ENCODE measurements at regions not wholly inside any gene's neighbourhood (a gene's known extent, or its start where the extent isn't known, plus 50 kb on each side); places are given as distances from the start of the nearest gene placed in this dataset.

DNA sequence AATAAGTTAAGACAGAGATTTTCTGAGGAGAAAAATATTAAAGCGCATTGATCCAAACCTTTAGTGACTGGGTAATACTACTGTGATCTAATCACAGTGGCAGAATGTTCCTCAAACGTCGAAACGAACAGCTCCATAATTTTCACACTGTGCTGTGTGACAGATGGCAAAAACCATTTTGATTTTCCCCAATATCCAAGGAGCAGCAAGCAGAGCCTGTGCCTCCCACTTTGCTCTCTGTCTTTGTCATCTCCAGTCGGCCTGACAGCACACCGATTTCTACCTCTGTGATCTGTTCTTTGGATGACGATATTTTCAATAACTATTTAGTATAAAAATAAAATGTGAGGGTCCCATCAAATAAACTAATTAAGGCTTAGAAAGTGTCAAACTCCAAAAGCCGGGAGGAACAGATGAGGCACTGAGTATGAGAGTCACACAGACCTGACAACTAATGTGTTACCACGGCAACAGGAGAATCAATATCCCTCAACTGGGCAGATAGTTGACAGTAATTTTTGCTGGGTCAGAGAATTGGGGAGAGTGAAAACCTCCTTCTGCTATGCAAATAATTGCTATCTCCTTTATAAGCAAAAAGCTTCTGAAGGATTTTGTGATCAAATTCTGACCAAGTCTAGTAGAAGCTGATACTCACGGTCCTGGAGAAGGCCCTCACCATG, 489.1 kb upstream of the CFAP20DC start:
- ATAC-seq (ENCODE audit: low read depth) (no peak), DNase-seq (ENCODE audit: low spot score) (no peak)
- Histone ChIP-seq H3K36me3 (ENCODE audit: low read depth) (no peaks in the 10 kb centered on the region), H3K27me3 (ENCODE audit: insufficient read depth, poor library complexity, severe bottlenecking) (no peaks in the 10 kb centered on the region), H3K4me3 (ENCODE audit: severe bottlenecking) (no peak overlapping the region), H3K9me3 (ENCODE audit: severe bottlenecking) (no peaks in the 10 kb centered on the region), H3K27ac (ENCODE audit: poor library complexity, severe bottlenecking) (no peak overlapping the region), H3K4me1 (ENCODE audit: insufficient read depth, poor library complexity, severe bottlenecking) (no peaks in the 10 kb centered on the region)
- TF ChIP-seq, protein P1, sequence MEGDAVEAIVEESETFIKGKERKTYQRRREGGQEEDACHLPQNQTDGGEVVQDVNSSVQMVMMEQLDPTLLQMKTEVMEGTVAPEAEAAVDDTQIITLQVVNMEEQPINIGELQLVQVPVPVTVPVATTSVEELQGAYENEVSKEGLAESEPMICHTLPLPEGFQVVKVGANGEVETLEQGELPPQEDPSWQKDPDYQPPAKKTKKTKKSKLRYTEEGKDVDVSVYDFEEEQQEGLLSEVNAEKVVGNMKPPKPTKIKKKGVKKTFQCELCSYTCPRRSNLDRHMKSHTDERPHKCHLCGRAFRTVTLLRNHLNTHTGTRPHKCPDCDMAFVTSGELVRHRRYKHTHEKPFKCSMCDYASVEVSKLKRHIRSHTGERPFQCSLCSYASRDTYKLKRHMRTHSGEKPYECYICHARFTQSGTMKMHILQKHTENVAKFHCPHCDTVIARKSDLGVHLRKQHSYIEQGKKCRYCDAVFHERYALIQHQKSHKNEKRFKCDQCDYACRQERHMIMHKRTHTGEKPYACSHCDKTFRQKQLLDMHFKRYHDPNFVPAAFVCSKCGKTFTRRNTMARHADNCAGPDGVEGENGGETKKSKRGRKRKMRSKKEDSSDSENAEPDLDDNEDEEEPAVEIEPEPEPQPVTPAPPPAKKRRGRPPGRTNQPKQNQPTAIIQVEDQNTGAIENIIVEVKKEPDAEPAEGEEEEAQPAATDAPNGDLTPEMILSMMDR (IDR thresholded peaks at IDR 0.05; ENCODE audit: poor library complexity, severe bottlenecking) = no peak

DNA sequence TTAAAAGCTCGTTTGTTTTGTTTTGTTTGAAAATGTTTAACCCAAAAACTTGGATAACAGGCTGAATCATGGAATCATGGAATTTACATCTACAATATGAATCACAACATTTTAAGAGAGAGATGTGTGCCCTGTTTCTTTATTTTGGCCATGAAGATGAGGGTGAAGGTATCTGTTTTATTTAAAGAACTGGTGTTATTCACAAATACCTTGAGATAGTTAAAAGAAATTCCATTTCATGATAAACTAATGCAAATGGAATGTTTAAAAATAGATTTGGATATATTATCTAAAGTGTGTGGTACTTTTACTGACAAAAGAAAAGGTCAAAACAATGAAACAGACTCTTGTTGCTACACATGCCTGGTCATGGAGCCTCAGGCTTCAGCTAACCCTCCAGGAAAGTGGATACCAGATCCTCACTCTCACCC, 486.0 kb upstream of the CFAP20DC start:
- ATAC-seq (ENCODE audit: low read depth) = peak; percentile 66; the same call in 1 of the 3 replicates
- DNase-seq (ENCODE audit: low spot score) = no peak
- TF ChIP-seq, protein P1 (IDR thresholded peaks at IDR 0.05; ENCODE audit: poor library complexity, severe bottlenecking) = no peak

DNA sequence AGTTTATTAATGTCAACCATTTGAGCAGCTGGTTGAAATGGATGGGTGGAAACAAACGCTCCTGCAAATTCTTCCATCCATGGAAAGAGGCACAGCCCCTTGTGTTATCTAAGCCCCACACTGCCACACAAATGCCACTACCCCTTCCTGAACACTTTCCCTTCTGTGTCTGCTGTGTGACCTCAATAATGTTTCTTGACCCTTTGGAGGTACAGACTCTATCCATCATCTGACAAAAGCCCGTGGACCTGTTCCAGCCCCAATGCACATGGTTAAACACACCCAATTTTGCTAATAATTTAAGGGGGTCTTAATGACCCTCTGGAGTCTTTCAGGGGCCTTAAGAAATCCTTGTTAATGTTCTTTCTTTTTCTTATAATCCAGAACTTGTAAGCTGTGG, 482.2 kb upstream of the CFAP20DC start:
- H3K27me3 ChIP-seq (ENCODE audit: insufficient read depth, poor library complexity, severe bottlenecking) = no peaks in the 10 kb centered on the region

More for the DNA sequence above, 486.0 kb upstream of the CFAP20DC start:
- Histone ChIP-seq H3K4me1 (ENCODE audit: insufficient read depth, poor library complexity, severe bottlenecking) (no peaks in the 10 kb centered on the region), H3K9me3 (ENCODE audit: severe bottlenecking) (no peaks in the 10 kb centered on the region), H3K27ac (ENCODE audit: poor library complexity, severe bottlenecking) (no peak overlapping the region), H3K27me3 (ENCODE audit: insufficient read depth, poor library complexity, severe bottlenecking) (no peaks in the 10 kb centered on the region), H3K4me3 (ENCODE audit: severe bottlenecking) (no peak overlapping the region), H3K36me3 (ENCODE audit: low read depth) (no peaks in the 10 kb centered on the region)

DNA sequence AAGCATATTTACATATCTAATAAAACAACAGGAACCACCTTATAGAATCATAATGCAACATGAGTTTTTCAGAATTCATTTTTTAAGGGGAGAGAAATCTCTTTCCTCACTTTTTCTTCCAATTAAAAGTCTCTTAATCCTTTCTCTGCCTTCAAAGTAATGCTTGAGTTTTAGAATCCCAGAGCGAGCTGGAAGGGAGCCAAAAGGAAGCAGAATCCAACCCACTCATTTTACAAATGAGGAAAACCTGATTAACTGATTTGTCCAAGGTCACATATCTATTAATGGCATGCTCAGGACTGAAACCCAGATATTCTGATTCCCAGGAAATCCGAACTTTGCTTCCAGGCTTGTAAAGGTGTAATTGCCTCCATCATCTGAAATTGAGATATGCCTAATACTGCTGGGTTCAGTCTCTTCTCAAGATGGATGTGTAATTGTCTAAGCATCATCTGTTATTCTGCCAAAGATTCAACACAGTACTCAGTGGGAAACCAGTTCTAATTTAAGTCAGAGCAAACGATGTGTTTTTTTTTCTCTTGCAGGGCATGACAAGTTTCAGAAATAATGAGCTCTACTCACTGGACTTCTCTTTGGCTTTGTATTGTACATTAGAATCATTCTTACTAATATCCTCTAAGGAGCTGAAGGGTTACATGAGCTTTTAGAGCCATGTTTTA, 481.4 kb upstream of the CFAP20DC start:
- Histone ChIP-seq H3K27ac (ENCODE audit: poor library complexity, severe bottlenecking) (no peak overlapping the region), H3K36me3 (ENCODE audit: low read depth) (no peaks in the 10 kb centered on the region), H3K4me1 (ENCODE audit: insufficient read depth, poor library complexity, severe bottlenecking) (no peaks in the 10 kb centered on the region), H3K27me3 (ENCODE audit: insufficient read depth, poor library complexity, severe bottlenecking) (no peaks in the 10 kb centered on the region), H3K9me3 (ENCODE audit: severe bottlenecking) (no peaks in the 10 kb centered on the region), H3K4me3 (ENCODE audit: severe bottlenecking) (no peak overlapping the region)
- ATAC-seq (ENCODE audit: low read depth) = no peak
- TF ChIP-seq, protein P1 (IDR thresholded peaks at IDR 0.05; ENCODE audit: poor library complexity, severe bottlenecking) = no peak
- DNase-seq (ENCODE audit: low spot score) = no peak

More for the DNA sequence above, 482.2 kb upstream of the CFAP20DC start:
- ATAC-seq (ENCODE audit: low read depth) (no peak), DNase-seq (ENCODE audit: low spot score) (no peak)
- Histone ChIP-seq H3K4me1 (ENCODE audit: insufficient read depth, poor library complexity, severe bottlenecking) (no peaks in the 10 kb centered on the region), H3K9me3 (ENCODE audit: severe bottlenecking) (no peaks in the 10 kb centered on the region), H3K36me3 (ENCODE audit: low read depth) (no peaks in the 10 kb centered on the region), H3K27ac (ENCODE audit: poor library complexity, severe bottlenecking) (no peak overlapping the region), H3K4me3 (ENCODE audit: severe bottlenecking) (no peak overlapping the region)
- TF ChIP-seq, protein P1 (IDR thresholded peaks at IDR 0.05; ENCODE audit: poor library complexity, severe bottlenecking) = no peak

DNA sequence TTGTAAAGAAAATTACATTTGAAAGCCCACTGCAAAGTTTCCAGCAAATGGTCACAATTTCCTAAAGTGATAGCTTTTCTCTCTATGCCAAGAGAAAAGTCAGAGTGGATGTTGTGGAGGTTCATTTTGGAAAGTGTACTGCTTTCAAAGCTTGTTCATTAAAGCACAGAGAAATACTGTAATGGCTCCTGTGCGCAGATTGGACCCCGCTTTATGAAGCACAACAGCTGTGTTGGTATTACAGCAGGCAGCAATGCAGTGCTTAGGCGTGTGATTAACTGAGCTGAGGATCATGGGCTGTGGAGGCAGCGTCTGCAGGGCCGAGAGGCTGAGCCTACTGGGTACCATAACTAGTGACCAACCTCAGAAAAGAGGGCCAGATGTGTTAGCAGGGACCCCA, 478.4 kb upstream of the CFAP20DC start:
- Histone ChIP-seq H3K4me1 (ENCODE audit: insufficient read depth, poor library complexity, severe bottlenecking) (no peaks in the 10 kb centered on the region), H3K27ac (ENCODE audit: poor library complexity, severe bottlenecking) (no peak overlapping the region), H3K9me3 (ENCODE audit: severe bottlenecking) (no peaks in the 10 kb centered on the region), H3K36me3 (ENCODE audit: low read depth) (no peaks in the 10 kb centered on the region), H3K4me3 (ENCODE audit: severe bottlenecking) (no peak overlapping the region), H3K27me3 (ENCODE audit: insufficient read depth, poor library complexity, severe bottlenecking) (no peaks in the 10 kb centered on the region)
- TF ChIP-seq, protein P1 (IDR thresholded peaks at IDR 0.05; ENCODE audit: poor library complexity, severe bottlenecking) = no peak
- ATAC-seq (ENCODE audit: low read depth) (no peak), DNase-seq (ENCODE audit: low spot score) (no peak)

Measured in RWPE2 (cell line).